ENCODE measurements at regions not wholly inside any gene's neighbourhood (a gene's known extent, or its start where the extent isn't known, plus 50 kb on each side); places are given as distances from the start of the nearest gene placed in this dataset.

- TF ChIP-seq, protein P1, sequence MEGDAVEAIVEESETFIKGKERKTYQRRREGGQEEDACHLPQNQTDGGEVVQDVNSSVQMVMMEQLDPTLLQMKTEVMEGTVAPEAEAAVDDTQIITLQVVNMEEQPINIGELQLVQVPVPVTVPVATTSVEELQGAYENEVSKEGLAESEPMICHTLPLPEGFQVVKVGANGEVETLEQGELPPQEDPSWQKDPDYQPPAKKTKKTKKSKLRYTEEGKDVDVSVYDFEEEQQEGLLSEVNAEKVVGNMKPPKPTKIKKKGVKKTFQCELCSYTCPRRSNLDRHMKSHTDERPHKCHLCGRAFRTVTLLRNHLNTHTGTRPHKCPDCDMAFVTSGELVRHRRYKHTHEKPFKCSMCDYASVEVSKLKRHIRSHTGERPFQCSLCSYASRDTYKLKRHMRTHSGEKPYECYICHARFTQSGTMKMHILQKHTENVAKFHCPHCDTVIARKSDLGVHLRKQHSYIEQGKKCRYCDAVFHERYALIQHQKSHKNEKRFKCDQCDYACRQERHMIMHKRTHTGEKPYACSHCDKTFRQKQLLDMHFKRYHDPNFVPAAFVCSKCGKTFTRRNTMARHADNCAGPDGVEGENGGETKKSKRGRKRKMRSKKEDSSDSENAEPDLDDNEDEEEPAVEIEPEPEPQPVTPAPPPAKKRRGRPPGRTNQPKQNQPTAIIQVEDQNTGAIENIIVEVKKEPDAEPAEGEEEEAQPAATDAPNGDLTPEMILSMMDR (IDR thresholded peaks at IDR 0.05; ENCODE audit: unreplicated experiment in 3 of 3): no peak
- H3K4me3 Mint-ChIP-seq: no peak overlapping the region
- no peaks in the 10 kb centered on the region for H3K4me1 Mint-ChIP-seq
- no peaks in the 10 kb centered on the region for H3K9me3 Mint-ChIP-seq
- H3K27me3 Mint-ChIP-seq (ENCODE audit: low read depth): no peaks in the 10 kb centered on the region
- H3K36me3 Mint-ChIP-seq (ENCODE audit: low read depth): no peaks in the 10 kb centered on the region
- H3K27ac Mint-ChIP-seq: no peak overlapping the region
Observed at GRCh38 chr5:10921160-10921559, 160.1 kb upstream of the DAP start.

GRCh38 chr5:10920400-10920799, 159.4 kb upstream of the DAP start:
- Mint-ChIP-seq H3K4me1 (no peaks in the 10 kb centered on the region), H3K36me3 (ENCODE audit: low read depth) (no peaks in the 10 kb centered on the region), H3K9me3 (no peaks in the 10 kb centered on the region), H3K27me3 (ENCODE audit: low read depth) (no peaks in the 10 kb centered on the region), H3K27ac (no peak overlapping the region), H3K4me3 (no peak overlapping the region)
- TF ChIP-seq, protein P1 (IDR thresholded peaks at IDR 0.05; ENCODE audit: unreplicated experiment in 3 of 3): no peak

GRCh38 chr5:10914741-10915480, 153.9 kb upstream of the DAP start:
- H3K9me3 Mint-ChIP-seq: no peaks in the 10 kb centered on the region

DNA sequence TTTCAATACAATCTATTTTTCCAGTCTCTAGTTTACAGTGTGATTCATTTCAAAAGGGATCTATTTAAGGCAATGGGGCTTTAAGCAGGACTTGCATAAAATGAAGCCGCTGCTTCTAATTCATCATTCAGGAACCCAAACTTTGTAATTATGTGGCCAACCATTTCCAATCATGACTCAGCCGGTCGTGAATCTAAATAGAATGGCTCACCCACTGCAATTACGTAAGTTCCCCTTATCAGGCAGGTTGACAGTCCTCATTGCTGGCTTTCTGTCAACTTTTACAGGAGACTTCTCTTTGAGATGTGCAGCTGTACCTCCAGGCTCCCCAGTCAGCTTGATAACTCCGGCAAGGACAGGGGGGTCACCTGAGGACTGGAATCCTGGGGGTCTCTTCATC, 152.8 kb upstream of the DAP start:
- H3K9me3 Mint-ChIP-seq: no peaks in the 10 kb centered on the region
- H3K4me3 Mint-ChIP-seq: no peak overlapping the region
- H3K27ac Mint-ChIP-seq: no peak overlapping the region
- H3K4me1 Mint-ChIP-seq: no peaks in the 10 kb centered on the region
- no peaks in the 10 kb centered on the region for H3K36me3 Mint-ChIP-seq (ENCODE audit: low read depth)
- H3K27me3 Mint-ChIP-seq (ENCODE audit: low read depth): no peaks in the 10 kb centered on the region
- TF ChIP-seq, protein P1 (IDR thresholded peaks at IDR 0.05; ENCODE audit: unreplicated experiment in 3 of 3): no peak

More at GRCh38 chr5:10914741-10915480, 153.9 kb upstream of the DAP start:
- no peaks in the 10 kb centered on the region for H3K27me3 Mint-ChIP-seq (ENCODE audit: low read depth)
- H3K4me1 Mint-ChIP-seq: no peaks in the 10 kb centered on the region
- TF ChIP-seq, protein P1 (IDR thresholded peaks at IDR 0.05; ENCODE audit: unreplicated experiment in 3 of 3): no peak
- no peak overlapping the region for H3K27ac Mint-ChIP-seq
- H3K36me3 Mint-ChIP-seq (ENCODE audit: low read depth): no peaks in the 10 kb centered on the region
- H3K4me3 Mint-ChIP-seq: no peak overlapping the region

DNA sequence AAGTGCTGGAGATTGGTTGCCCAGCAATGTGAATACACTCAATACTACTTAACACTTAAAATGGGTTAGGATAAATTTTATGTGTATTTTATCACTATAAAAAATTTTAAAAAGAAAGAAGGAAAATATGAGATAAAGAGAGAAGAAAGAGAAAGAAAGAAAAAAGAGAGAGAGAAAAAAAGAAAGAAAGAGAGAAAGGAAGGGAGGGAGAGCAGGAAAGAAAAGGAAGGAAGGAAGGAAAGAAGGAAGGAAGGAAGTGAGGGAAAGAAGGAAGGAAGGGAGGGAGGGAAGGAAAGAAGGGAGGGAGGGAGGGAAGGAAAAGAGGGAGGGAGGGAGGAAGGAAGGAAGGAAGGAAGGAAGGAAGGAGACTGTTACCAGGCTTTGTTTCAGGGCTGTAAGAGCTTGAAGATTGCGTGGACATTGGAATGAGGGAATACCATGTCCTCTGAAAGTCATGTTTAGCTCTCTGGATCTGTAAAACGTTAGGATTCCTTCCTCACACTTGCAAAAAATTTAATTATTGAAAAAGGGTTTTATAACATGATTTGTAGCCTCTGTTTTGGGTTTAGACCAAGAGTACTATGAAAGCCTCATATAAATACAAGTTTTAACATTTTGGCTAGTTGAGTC, 152.3 kb upstream of the DAP start:
- Mint-ChIP-seq H3K4me3 (no peak overlapping the region), H3K27me3 (ENCODE audit: low read depth) (no peaks in the 10 kb centered on the region), H3K27ac (no peak overlapping the region), H3K9me3 (no peaks in the 10 kb centered on the region), H3K36me3 (ENCODE audit: low read depth) (no peaks in the 10 kb centered on the region), H3K4me1 (no peaks in the 10 kb centered on the region)
- TF ChIP-seq, protein P1 (IDR thresholded peaks at IDR 0.05; ENCODE audit: unreplicated experiment in 3 of 3): no peak

DNA sequence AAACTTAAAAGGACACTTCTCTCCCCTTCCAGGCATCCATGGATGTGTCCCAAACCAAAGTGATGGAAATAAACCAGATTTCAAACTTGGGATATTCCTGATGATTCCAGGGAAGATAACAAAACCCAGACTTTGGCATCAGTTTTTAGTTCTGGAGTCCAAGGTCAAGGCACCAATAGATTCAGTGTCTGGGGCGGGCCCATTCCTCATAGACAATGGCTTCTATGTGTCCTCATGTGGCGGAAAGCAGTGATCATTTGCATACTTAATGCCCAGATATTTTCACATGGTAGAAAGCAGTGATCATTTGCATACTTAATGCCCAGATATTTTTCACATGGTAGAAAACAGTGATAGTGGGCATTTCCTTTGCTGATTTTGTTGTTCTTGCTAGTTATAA, 151.4 kb upstream of the DAP start:
- Mint-ChIP-seq H3K36me3 (ENCODE audit: low read depth) (no peaks in the 10 kb centered on the region), H3K4me3 (no peak overlapping the region), H3K4me1 (no peaks in the 10 kb centered on the region), H3K9me3 (no peaks in the 10 kb centered on the region), H3K27me3 (ENCODE audit: low read depth) (no peaks in the 10 kb centered on the region), H3K27ac (no peak overlapping the region)
- TF ChIP-seq, protein P1 (IDR thresholded peaks at IDR 0.05; ENCODE audit: unreplicated experiment in 3 of 3): no peak
